ENCODE measurements at regions not wholly inside any gene's neighbourhood (a gene's known extent, or its start where the extent isn't known, plus 50 kb on each side); places are given as distances from the start of the nearest gene placed in this dataset.
"Not testable (repeated sequence)": the region's sequence is repeated elsewhere in the genome, so short reads cannot be mapped to it uniquely, and the experiment has no call there.

GRCh38 chr11:21983431-21983830, 209.5 kb upstream of the ANO5 start:
- POLR2A ChIA-PET, result no interaction called here

DNA sequence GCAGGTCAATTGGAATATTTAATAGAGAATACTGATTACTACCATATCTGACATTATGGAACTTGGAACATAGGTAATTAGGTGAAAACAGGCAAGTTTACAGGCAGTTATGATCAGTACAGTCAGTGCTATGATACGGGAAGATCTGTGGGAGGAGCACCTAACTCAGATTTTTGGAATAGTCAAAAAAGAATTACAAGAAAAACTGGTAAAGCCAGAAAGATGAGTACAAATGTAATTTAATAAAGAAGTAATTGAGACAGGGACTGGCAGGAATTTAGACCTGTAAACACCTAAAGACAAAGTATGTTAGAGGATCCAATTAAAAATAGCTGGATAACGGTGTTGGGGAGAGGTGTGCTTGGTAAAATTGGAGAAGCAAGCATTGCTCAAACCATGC, 206.5 kb upstream of the ANO5 start:
- CTCF ChIA-PET, result no interaction called here
- TF ChIP-seq ELF4 (IDR thresholded peaks at IDR 0.05), result no peak
- TF ChIP-seq HDGF (IDR thresholded peaks at IDR 0.05; ENCODE audit: borderline replicate concordance), result no peak
- TF ChIP-seq SUZ12 (IDR thresholded peaks at IDR 0.05), result no peak
- no peak for TF ChIP-seq TARDBP (IDR thresholded peaks at IDR 0.05)
- no peak for TF ChIP-seq SP1 (IDR thresholded peaks at IDR 0.05)
- TF ChIP-seq ZNF384 (IDR thresholded peaks at IDR 0.05), result no peak
- TF ChIP-seq LEF1 (IDR thresholded peaks at IDR 0.05; ENCODE audit: borderline replicate concordance), result no peak
- no peak for TF ChIP-seq FOXM1 (IDR thresholded peaks at IDR 0.05; ENCODE audit: borderline replicate concordance)
- TF ChIP-seq CTBP1 (IDR thresholded peaks at IDR 0.05; ENCODE audit: borderline replicate concordance), result no peak
- no peak for TF ChIP-seq FOXK2 (IDR thresholded peaks at IDR 0.05)
- TF ChIP-seq NFRKB (IDR thresholded peaks at IDR 0.05), result no peak
- no peak for TF ChIP-seq ARNT (IDR thresholded peaks at IDR 0.05)
- no peak for TF ChIP-seq BHLHE40 (IDR thresholded peaks at IDR 0.05; ENCODE audit: borderline replicate concordance)
- TF ChIP-seq PKNOX1 (IDR thresholded peaks at IDR 0.05), result no peak
- TF ChIP-seq FOXA1 (IDR thresholded peaks at IDR 0.05), result no peak
- TF ChIP-seq L3MBTL2 (conservative IDR thresholded peaks at IDR 0.05), result no peak
- POLR2A ChIA-PET, result no interaction called here
- DNase-seq (ENCODE audit: extremely low spot score), result no peak

More at GRCh38 chr11:21983431-21983830, 209.5 kb upstream of the ANO5 start:
- DNase-seq (ENCODE audit: extremely low spot score), result no peak
- CTCF ChIA-PET, result no interaction called here
- TF ChIP-seq ELF4 (IDR thresholded peaks at IDR 0.05) (no peak), ZNF384 (IDR thresholded peaks at IDR 0.05) (no peak), HDGF (IDR thresholded peaks at IDR 0.05; ENCODE audit: borderline replicate concordance) (no peak), FOXA1 (IDR thresholded peaks at IDR 0.05) (no peak), CTBP1 (IDR thresholded peaks at IDR 0.05; ENCODE audit: borderline replicate concordance) (no peak), L3MBTL2 (conservative IDR thresholded peaks at IDR 0.05) (no peak), PKNOX1 (IDR thresholded peaks at IDR 0.05) (no peak), SP1 (IDR thresholded peaks at IDR 0.05) (no peak), BHLHE40 (IDR thresholded peaks at IDR 0.05; ENCODE audit: borderline replicate concordance) (no peak), TARDBP (IDR thresholded peaks at IDR 0.05) (no peak), FOXM1 (IDR thresholded peaks at IDR 0.05; ENCODE audit: borderline replicate concordance) (no peak), ARNT (IDR thresholded peaks at IDR 0.05) (no peak), SUZ12 (IDR thresholded peaks at IDR 0.05) (no peak), FOXK2 (IDR thresholded peaks at IDR 0.05) (no peak), LEF1 (IDR thresholded peaks at IDR 0.05; ENCODE audit: borderline replicate concordance) (no peak), NFRKB (IDR thresholded peaks at IDR 0.05) (no peak)

GRCh38 chr11:21987261-21987660, 205.6 kb upstream of the ANO5 start:
- no peak for DNase-seq (ENCODE audit: extremely low spot score)
- ChIA-PET CTCF (no interaction called here), POLR2A (no interaction called here)
- TF ChIP-seq FOXM1 (IDR thresholded peaks at IDR 0.05; ENCODE audit: borderline replicate concordance), result no peak
- no peak for TF ChIP-seq FOXA1 (IDR thresholded peaks at IDR 0.05)
- TF ChIP-seq ELF4 (IDR thresholded peaks at IDR 0.05), result no peak
- TF ChIP-seq SUZ12 (IDR thresholded peaks at IDR 0.05), result no peak
- TF ChIP-seq PKNOX1 (IDR thresholded peaks at IDR 0.05), result no peak
- TF ChIP-seq SP1 (IDR thresholded peaks at IDR 0.05), result no peak
- TF ChIP-seq ARNT (IDR thresholded peaks at IDR 0.05), result no peak
- no peak for TF ChIP-seq ZNF384 (IDR thresholded peaks at IDR 0.05)
- no peak for TF ChIP-seq L3MBTL2 (conservative IDR thresholded peaks at IDR 0.05)
- no peak for TF ChIP-seq BHLHE40 (IDR thresholded peaks at IDR 0.05; ENCODE audit: borderline replicate concordance)
- TF ChIP-seq NFRKB (IDR thresholded peaks at IDR 0.05), result no peak
- no peak for TF ChIP-seq HDGF (IDR thresholded peaks at IDR 0.05; ENCODE audit: borderline replicate concordance)
- no peak for TF ChIP-seq CTBP1 (IDR thresholded peaks at IDR 0.05; ENCODE audit: borderline replicate concordance)
- TF ChIP-seq LEF1 (IDR thresholded peaks at IDR 0.05; ENCODE audit: borderline replicate concordance), result no peak
- TF ChIP-seq FOXK2 (IDR thresholded peaks at IDR 0.05), result no peak
- no peak for TF ChIP-seq TARDBP (IDR thresholded peaks at IDR 0.05)

- ChIA-PET POLR2A (no interaction called here), CTCF (no interaction called here)
- no peak for DNase-seq (ENCODE audit: extremely low spot score)
- TF ChIP-seq LEF1 (IDR thresholded peaks at IDR 0.05; ENCODE audit: borderline replicate concordance) (no peak), BHLHE40 (IDR thresholded peaks at IDR 0.05; ENCODE audit: borderline replicate concordance) (no peak), ELF4 (IDR thresholded peaks at IDR 0.05) (no peak), ARNT (IDR thresholded peaks at IDR 0.05) (no peak), ZNF384 (IDR thresholded peaks at IDR 0.05) (no peak), FOXM1 (IDR thresholded peaks at IDR 0.05; ENCODE audit: borderline replicate concordance) (no peak), HDGF (IDR thresholded peaks at IDR 0.05; ENCODE audit: borderline replicate concordance) (no peak), CTBP1 (IDR thresholded peaks at IDR 0.05; ENCODE audit: borderline replicate concordance) (no peak), FOXA1 (IDR thresholded peaks at IDR 0.05) (no peak), SP1 (IDR thresholded peaks at IDR 0.05) (no peak), L3MBTL2 (conservative IDR thresholded peaks at IDR 0.05) (no peak), PKNOX1 (IDR thresholded peaks at IDR 0.05) (no peak), NFRKB (IDR thresholded peaks at IDR 0.05) (no peak), FOXK2 (IDR thresholded peaks at IDR 0.05) (no peak), SUZ12 (IDR thresholded peaks at IDR 0.05) (no peak), TARDBP (IDR thresholded peaks at IDR 0.05) (no peak)
Observed at GRCh38 chr11:21988477-21988876, 204.4 kb upstream of the ANO5 start.

- DNase-seq (ENCODE audit: extremely low spot score); CTCF ChIA-PET: not testable (repeated sequence)
Observed at GRCh38 chr11:22001803-22002202, 191.1 kb upstream of the ANO5 start.

More at GRCh38 chr11:22001803-22002202, 191.1 kb upstream of the ANO5 start:
- POLR2A ChIA-PET, result not testable (repeated sequence)

All from HEK293T (cell line).